CD14-positive monocyte (primary cell): ENCODE measurements at regions not wholly inside any gene's neighbourhood (a gene's known extent, or its start where the extent isn't known, plus 50 kb on each side); places are given as distances from the start of the nearest gene placed in this dataset.

Source experiments
- DNase-seq, 3 donors: peaks; one replicate each; pipeline ENCODE4 v3.0.0-alpha.2; 2011 to 2022
- H2AFZ ChIP-seq: 2 replicates; pipeline ENCODE4 v1.6.0; 2012; ENCODE audit warnings: mild to moderate bottlenecking, low read depth, low read length, inconsistent platforms; ENCODE audit not compliant: insufficient read depth, poor library complexity, severe bottlenecking
- H3K27ac ChIP-seq, 2 donors: 1 replicate in 1 of 2; 2 replicates in 1 of 2; pipeline ENCODE4 v1.5.1; 2012 to 2013; ENCODE audit warnings: low read length in 2 of 2, control low read depth in 1 of 2, inconsistent platforms in 1 of 2, low read depth in 1 of 2, mild to moderate bottlenecking in 1 of 2
- H3K27me3 ChIP-seq, 2 donors: one replicate each; pipeline versions ENCODE4 v1.6.0 to v1.6.1; 2011 to 2013; ENCODE audit warnings: low read length in 2 of 2; ENCODE audit not compliant: control insufficient read depth in 2 of 2, insufficient read depth in 2 of 2
- H3K36me3 ChIP-seq, 2 donors: replicated peaks in 1 of 2; 1 replicate in 1 of 2; 2 replicates in 1 of 2; pipeline versions ENCODE4 v1.5.1 to v1.6.1; 2012 to 2013; ENCODE audit warnings: low read length in 2 of 2, control low read depth in 1 of 2, inconsistent platforms in 1 of 2, mild to moderate bottlenecking in 1 of 2; ENCODE audit not compliant: insufficient read depth in 2 of 2, control insufficient read depth in 1 of 2
- H3K4me1 ChIP-seq, 2 donors: 1 replicate in 1 of 2; 2 replicates in 1 of 2; pipeline versions ENCODE4 v1.5.1 to v1.6.1; 2012 to 2013; ENCODE audit warnings: low read length in 2 of 2, control low read depth in 1 of 2, inconsistent platforms in 1 of 2, mild to moderate bottlenecking in 1 of 2, moderate library complexity in 1 of 2; ENCODE audit not compliant: insufficient read depth in 2 of 2, control insufficient read depth in 1 of 2
- H3K4me2 ChIP-seq: replicated peaks from 2 replicates; pipeline ENCODE3; 2012; ENCODE audit warnings: low read length, moderate library complexity, mild to moderate bottlenecking; ENCODE audit not compliant: poor library complexity, severe bottlenecking; ENCODE audit errors: extremely low read depth
- H3K4me3 ChIP-seq, 3 experiments: fragments of 200-600 bp in 1 of 3; sonication (generic) in 1 of 3; replicated peaks in 1 of 3; 1 replicate in 2 of 3; 2 replicates in 1 of 3; pipeline ENCODE4 v1.5.1; 2011 to 2013; ENCODE audit warnings: low read length in 3 of 3, mild to moderate bottlenecking in 3 of 3, control low read depth in 2 of 3, low read depth in 2 of 3, inconsistent platforms in 1 of 3, moderate library complexity in 1 of 3
- H3K79me2 ChIP-seq: 2 replicates; pipeline ENCODE4 v1.6.0; 2012; ENCODE audit warnings: mild to moderate bottlenecking, control low read depth, inconsistent platforms, low read length, moderate library complexity; ENCODE audit not compliant: insufficient read depth
- H3K9ac ChIP-seq: 2 replicates; pipeline ENCODE4 v1.6.0; 2017; ENCODE audit warnings: low read length, mild to moderate bottlenecking; ENCODE audit not compliant: insufficient read depth, poor library complexity, severe bottlenecking
- H3K9me3 ChIP-seq, 2 donors: replicated peaks in 1 of 2; 1 replicate in 1 of 2; 2 replicates in 1 of 2; pipeline versions ENCODE4 v1.5.1 to v1.6.1; 2012 to 2013; ENCODE audit warnings: low read length in 2 of 2, control low read depth in 1 of 2; ENCODE audit not compliant: control insufficient read depth in 1 of 2, insufficient read depth in 1 of 2
- H4K20me1 ChIP-seq: 2 replicates; pipeline ENCODE4 v1.6.0; 2012; ENCODE audit warnings: mild to moderate bottlenecking, low read length, control low read depth, moderate library complexity; ENCODE audit not compliant: insufficient read depth
- H3K27ac Mint-ChIP-seq, 7 donors: one replicate each; pipeline ENCODE4 v1.8.0; 2020; ENCODE audit warnings: mild to moderate bottlenecking in 7 of 7, mixed read lengths in 7 of 7, moderate library complexity in 6 of 7, inconsistent platforms in 2 of 7
- H3K27me3 Mint-ChIP-seq, 3 donors: one replicate each; pipeline ENCODE4 v1.8.0; 2021 to 2022; ENCODE audit warnings: low read depth in 3 of 3, mild to moderate bottlenecking in 3 of 3, mixed read lengths in 3 of 3, moderate library complexity in 3 of 3, inconsistent platforms in 1 of 3
- H3K36me3 Mint-ChIP-seq, 2 donors: one replicate each; pipeline ENCODE4 v1.8.0; 2020; ENCODE audit warnings: mixed read lengths in 2 of 2, inconsistent platforms in 1 of 2, mild to moderate bottlenecking in 1 of 2
- H3K4me1 Mint-ChIP-seq: one replicate; pipeline ENCODE4 v1.8.0; 2020; ENCODE audit warnings: mild to moderate bottlenecking, mixed read lengths
- H3K4me3 Mint-ChIP-seq, 2 donors: one replicate each; pipeline ENCODE4 v1.8.0; 2020; ENCODE audit warnings: mild to moderate bottlenecking in 2 of 2, mixed read lengths in 2 of 2, moderate library complexity in 1 of 2
- H3K9me3 Mint-ChIP-seq, 7 donors: one replicate each; pipeline ENCODE4 v1.8.0; 2020 to 2022; ENCODE audit warnings: mixed read lengths in 7 of 7, mild to moderate bottlenecking in 6 of 7, moderate library complexity in 6 of 7, inconsistent platforms in 2 of 7
- WGBS: methylation state at CpG from one replicate; pipeline ENCODE4 v1.1.5; 2013; ENCODE audit warnings: missing lambda C conversion rate; ENCODE audit not compliant: insufficient coverage; 5-methylcytosine and 5-hydroxymethylcytosine counted together
- intact Hi-C, 2 donors: fragments of 100-400 bp; cut with micrococcal nuclease; formaldehyde crosslinking; loops; one replicate each; pipeline versions ENCODE4 v1.15.0 to v1.15.1; 2023
- TF ChIP-seq, protein P1 (sequence below): fragments of 200-600 bp; IDR thresholded peaks from one replicate; pipeline ENCODE4 v1.8.0; 2022; ENCODE audit warnings: antibody characterized with exemption, mild to moderate bottlenecking

DNA sequence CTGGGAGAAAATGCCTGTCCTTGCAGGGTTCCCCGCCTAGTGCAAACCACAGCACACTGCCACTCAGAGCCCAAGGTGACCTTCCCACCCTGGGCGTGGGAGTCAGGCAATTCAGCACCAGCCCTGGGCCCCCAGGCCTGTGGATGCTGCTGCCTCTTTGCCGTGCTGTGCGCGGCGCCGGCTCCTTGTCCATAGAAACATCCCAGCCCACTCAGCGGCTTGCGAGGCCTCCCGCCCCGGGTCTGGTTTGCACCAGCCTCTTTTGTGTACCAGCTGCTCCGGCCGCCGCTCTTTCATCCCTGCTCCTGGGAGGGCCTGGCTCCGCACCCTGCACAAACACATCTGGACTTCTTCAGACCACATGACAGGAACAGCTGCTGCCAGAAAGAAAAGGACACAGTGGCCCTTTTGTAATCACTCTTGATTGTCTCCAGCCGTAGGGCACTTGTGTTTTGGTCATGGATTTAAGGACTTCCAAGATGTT is 75.4 kb upstream of the SDK2 start:
- Mint-ChIP-seq H3K9me3 (peaks cover 0 to 2% (median 0%) of the 10 kb centered on the region in 7 donors), H3K27ac (no peak overlapping the region), H3K27me3 (peaks cover 9 to 10% (median 10%) of the 10 kb centered on the region in 3 donors), H3K4me1 (peaks cover 19% of the 10 kb centered on the region), H3K4me3 (no peak overlapping the region), H3K36me3 (peaks cover 0 to 3% of the 10 kb centered on the region in 2 donors)
- 93% methylated on average over 16 of the region's 16 CpGs for WGBS
- no peak for DNase-seq
- H3K4me3 ChIP-seq: no peak overlapping the region
- intact Hi-C loops: no loop called here
- no peak overlapping the region for H3K27ac ChIP-seq
- no peak overlapping the region for H3K9ac ChIP-seq
- H4K20me1 ChIP-seq: no peaks in the 10 kb centered on the region
- peaks cover 7 to 8% of the 10 kb centered on the region in 2 donors for H3K4me1 ChIP-seq
- no peaks in the 10 kb centered on the region for H3K9me3 ChIP-seq
- H3K36me3 ChIP-seq: no peaks in the 10 kb centered on the region
- H3K4me2 ChIP-seq: no peak overlapping the region
- no peak overlapping the region for H2AFZ ChIP-seq
- no peaks in the 10 kb centered on the region for H3K27me3 ChIP-seq
- H3K79me2 ChIP-seq: no peaks in the 10 kb centered on the region
- TF ChIP-seq, protein P1, sequence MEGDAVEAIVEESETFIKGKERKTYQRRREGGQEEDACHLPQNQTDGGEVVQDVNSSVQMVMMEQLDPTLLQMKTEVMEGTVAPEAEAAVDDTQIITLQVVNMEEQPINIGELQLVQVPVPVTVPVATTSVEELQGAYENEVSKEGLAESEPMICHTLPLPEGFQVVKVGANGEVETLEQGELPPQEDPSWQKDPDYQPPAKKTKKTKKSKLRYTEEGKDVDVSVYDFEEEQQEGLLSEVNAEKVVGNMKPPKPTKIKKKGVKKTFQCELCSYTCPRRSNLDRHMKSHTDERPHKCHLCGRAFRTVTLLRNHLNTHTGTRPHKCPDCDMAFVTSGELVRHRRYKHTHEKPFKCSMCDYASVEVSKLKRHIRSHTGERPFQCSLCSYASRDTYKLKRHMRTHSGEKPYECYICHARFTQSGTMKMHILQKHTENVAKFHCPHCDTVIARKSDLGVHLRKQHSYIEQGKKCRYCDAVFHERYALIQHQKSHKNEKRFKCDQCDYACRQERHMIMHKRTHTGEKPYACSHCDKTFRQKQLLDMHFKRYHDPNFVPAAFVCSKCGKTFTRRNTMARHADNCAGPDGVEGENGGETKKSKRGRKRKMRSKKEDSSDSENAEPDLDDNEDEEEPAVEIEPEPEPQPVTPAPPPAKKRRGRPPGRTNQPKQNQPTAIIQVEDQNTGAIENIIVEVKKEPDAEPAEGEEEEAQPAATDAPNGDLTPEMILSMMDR: no peak

DNA sequence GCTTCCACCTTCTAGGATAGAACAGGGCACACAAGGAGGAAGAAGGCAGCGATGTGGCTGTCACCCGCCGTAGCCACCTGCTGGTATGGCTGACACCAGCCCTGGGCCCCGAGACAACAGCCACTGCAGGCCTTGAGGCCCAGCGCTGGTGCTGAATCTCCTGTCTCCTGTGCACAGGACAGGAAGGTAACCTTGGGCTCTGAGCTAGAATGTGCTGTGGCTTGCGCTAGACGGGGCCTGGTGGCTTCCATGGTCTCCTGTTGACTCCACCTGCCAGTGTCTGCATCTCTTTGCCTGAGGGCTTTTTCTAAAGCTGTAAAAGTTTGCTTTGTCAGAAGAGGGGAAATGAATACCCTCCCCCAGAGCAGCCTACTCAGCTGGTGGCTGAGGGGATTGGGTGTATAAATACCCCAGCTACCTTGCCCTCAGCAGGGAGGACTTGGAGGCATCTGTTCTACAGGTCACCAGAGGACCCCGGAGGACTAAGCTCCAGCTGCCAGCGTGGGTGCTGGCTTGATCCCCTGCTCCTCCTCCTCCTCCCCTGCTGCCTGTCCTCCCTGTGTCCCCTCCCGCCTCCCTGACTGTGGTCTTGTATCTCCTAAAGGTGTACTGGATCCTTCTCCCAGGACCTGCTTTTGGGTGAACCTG is 76.1 kb upstream of the SDK2 start:
- peaks cover 19% of the 10 kb centered on the region for H3K4me1 Mint-ChIP-seq
- H3K9ac ChIP-seq: no peak overlapping the region
- no peak overlapping the region for H2AFZ ChIP-seq
- no peak overlapping the region for H3K4me3 ChIP-seq
- no peaks in the 10 kb centered on the region for H3K79me2 ChIP-seq
- peaks cover 7 to 8% of the 10 kb centered on the region in 2 donors for H3K4me1 ChIP-seq
- peaks cover 10% of the 10 kb centered on the region in 3 donors for H3K27me3 Mint-ChIP-seq
- H3K27ac ChIP-seq: no peak overlapping the region
- no peaks in the 10 kb centered on the region for H4K20me1 ChIP-seq
- DNase-seq: no peak
- H3K4me3 Mint-ChIP-seq: no peak overlapping the region
- WGBS: 92% methylated on average over 7 of the region's 10 CpGs
- H3K27me3 ChIP-seq: no peaks in the 10 kb centered on the region
- H3K4me2 ChIP-seq: no peak overlapping the region
- peaks cover 0 to 2% (median 0%) of the 10 kb centered on the region in 7 donors for H3K9me3 Mint-ChIP-seq
- H3K36me3 ChIP-seq: no peaks in the 10 kb centered on the region
- peaks cover 0 to 3% of the 10 kb centered on the region in 2 donors for H3K36me3 Mint-ChIP-seq
- TF ChIP-seq, protein P1: no peak
- no peak overlapping the region for H3K27ac Mint-ChIP-seq
- H3K9me3 ChIP-seq: no peaks in the 10 kb centered on the region
- intact Hi-C loops: no loop called here
